ENCODE measurements at regions not wholly inside any gene's neighbourhood (a gene's known extent, or its start where the extent isn't known, plus 50 kb on each side); places are given as distances from the start of the nearest gene placed in this dataset.

DNA sequence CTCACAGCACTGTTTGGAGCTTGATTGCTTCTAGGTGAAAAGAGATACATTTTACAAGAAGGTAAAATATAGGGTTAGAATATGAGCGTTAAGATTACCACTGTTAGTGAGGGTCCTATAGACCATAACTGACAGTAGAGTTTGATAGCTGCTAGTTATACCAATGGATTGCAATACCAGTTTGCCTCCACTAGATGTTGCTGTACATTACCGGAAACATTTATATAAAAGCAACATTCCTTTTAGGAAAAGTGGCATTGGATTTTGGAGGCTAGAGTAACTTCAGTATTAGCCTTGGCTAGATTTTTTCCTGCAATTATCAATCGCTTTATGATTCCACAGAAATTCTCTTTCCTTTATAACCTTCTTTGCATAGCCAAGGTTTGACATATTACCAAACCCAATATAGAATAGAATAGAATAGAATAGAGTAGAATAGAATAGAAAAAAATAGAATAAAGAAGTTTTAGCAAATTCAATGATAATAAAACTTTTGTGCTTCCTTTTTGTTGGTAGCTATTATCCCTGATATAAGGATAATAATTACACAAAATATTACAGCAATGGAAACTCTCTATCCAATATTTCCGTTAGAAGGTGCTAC, 1093.6 kb upstream of the ALCAM start:
- Histone ChIP-seq H3K27me3 (ENCODE audit: control insufficient read depth, insufficient read depth, low read length) (no peaks in the 10 kb centered on the region), H3K9me3 (ENCODE audit: control insufficient read depth, low read depth, low read length) (no peaks in the 10 kb centered on the region), H3K36me3 (ENCODE audit: control insufficient read depth, insufficient read depth, low read length) (no peaks in the 10 kb centered on the region), H3K4me3 (ENCODE audit: low read length) (no peak overlapping the region), H3K4me1 (ENCODE audit: control insufficient read depth, insufficient read depth, low read length) (no peaks in the 10 kb centered on the region), H3K27ac (ENCODE audit: low read length) (no peak overlapping the region)
- DNase-seq = no peak
- WGBS (ENCODE audit: insufficient coverage, low lambda C conversion rate) = 40% methylated on average over 2 of the region's 4 CpGs

DNA sequence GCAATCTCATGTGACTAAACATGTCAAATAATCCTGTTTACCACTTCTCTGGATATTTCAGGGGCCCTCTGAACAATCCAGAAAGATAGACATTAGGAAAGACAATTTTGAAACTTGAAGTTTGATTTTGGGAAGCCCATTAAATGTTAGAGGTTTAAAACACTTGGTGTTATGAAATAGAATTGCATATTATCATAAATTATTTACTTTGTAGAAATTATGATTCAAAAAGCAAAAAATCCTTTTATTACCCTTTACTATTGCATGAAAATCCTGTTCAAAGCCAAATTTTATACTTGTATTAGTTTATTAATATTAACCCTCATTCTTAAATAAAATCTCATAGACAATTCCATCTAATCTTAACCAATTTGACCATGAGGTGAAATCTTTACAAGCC, 1091.5 kb upstream of the ALCAM start:
- Histone ChIP-seq H3K36me3 (ENCODE audit: control insufficient read depth, insufficient read depth, low read length) (no peaks in the 10 kb centered on the region), H3K4me1 (ENCODE audit: control insufficient read depth, insufficient read depth, low read length) (no peaks in the 10 kb centered on the region), H3K9me3 (ENCODE audit: control insufficient read depth, low read depth, low read length) (peaks cover 3% of the 10 kb centered on the region), H3K4me3 (ENCODE audit: low read length) (no peak overlapping the region), H3K27ac (ENCODE audit: low read length) (no peak overlapping the region), H3K27me3 (ENCODE audit: control insufficient read depth, insufficient read depth, low read length) (no peaks in the 10 kb centered on the region)
- no peak for DNase-seq

DNA sequence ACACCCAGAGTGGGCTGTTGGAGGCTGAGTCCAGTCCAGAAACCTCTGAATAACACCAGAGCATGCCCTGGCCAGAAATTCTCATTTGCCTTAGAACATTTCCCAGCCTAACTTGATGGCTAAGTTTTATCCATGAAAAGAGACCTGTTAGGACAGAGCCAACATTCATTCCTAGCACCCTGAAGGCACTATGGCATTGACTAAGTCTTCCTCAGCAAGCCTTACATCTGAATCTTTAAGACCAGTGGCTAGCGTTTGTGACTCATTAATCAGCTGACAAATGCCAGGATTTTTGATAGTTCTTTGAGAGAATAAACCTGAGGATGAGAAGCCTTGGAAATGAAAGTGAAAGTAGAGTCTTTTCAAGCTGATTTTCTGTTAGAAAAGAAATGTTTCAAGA, 1087.1 kb upstream of the ALCAM start:
- Histone ChIP-seq H3K9me3 (ENCODE audit: control insufficient read depth, low read depth, low read length) (peaks cover 3% of the 10 kb centered on the region), H3K27me3 (ENCODE audit: control insufficient read depth, insufficient read depth, low read length) (no peaks in the 10 kb centered on the region), H3K4me3 (ENCODE audit: low read length) (no peak overlapping the region), H3K27ac (ENCODE audit: low read length) (no peak overlapping the region), H3K4me1 (ENCODE audit: control insufficient read depth, insufficient read depth, low read length) (no peaks in the 10 kb centered on the region), H3K36me3 (ENCODE audit: control insufficient read depth, insufficient read depth, low read length) (no peaks in the 10 kb centered on the region)
- 67% methylated on average over 1 of the region's 1 CpG for WGBS (ENCODE audit: insufficient coverage, low lambda C conversion rate)
- no peak for DNase-seq

DNA sequence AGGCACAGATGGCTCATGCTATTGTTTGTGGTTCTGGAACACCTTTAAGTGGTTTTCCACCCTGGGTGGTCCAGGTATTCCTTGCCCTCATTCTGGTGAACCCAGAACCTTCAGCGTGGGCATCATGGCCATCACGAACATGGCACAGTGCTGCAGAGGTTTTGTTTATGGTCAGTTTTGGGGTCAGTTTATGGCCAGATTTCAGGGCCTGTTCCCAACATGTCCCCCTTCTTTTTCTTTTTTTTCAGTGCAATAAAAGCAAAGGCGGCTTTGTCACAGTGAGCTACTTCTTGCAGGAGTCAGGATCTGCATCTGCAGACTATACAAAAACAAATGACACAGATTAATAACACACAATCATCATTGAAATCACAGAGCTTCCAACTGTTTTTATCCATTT, 1085.0 kb upstream of the ALCAM start:
- Histone ChIP-seq H3K4me1 (ENCODE audit: control insufficient read depth, insufficient read depth, low read length) (no peaks in the 10 kb centered on the region), H3K4me3 (ENCODE audit: low read length) (no peak overlapping the region), H3K27ac (ENCODE audit: low read length) (no peak overlapping the region), H3K27me3 (ENCODE audit: control insufficient read depth, insufficient read depth, low read length) (no peaks in the 10 kb centered on the region), H3K36me3 (ENCODE audit: control insufficient read depth, insufficient read depth, low read length) (no peaks in the 10 kb centered on the region), H3K9me3 (ENCODE audit: control insufficient read depth, low read depth, low read length) (peaks cover 3% of the 10 kb centered on the region)
- WGBS (ENCODE audit: insufficient coverage, low lambda C conversion rate) = no CpG with 5 or more reads among the region's 3 CpGs
- no peak for DNase-seq

DNA sequence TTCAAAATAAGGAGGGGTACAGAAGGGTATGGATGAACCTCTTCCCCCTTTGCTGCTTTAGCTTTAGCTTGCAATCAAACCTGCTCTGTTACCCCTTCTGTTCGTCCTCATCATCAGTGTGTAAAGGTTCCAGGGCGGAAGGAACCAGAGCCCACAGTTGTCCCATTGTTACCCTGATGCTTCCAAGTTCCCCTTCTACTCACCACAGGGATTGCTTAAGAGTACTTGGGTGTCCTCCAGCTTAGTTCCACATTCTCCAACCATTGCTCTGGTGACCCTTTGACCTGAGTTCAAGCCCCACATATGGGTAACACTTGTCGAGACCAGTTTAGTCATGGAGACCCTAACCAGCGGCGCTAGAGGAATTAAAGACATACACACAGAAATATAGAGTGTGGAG, 1080.1 kb upstream of the ALCAM start:
- no peak for DNase-seq
- no peaks in the 10 kb centered on the region for H3K9me3 ChIP-seq (ENCODE audit: control insufficient read depth, low read depth, low read length)
- no peak overlapping the region for H3K4me3 ChIP-seq (ENCODE audit: low read length)
- H3K36me3 ChIP-seq (ENCODE audit: control insufficient read depth, insufficient read depth, low read length) = no peaks in the 10 kb centered on the region
- no peak overlapping the region for H3K27ac ChIP-seq (ENCODE audit: low read length)
- no peaks in the 10 kb centered on the region for H3K4me1 ChIP-seq (ENCODE audit: control insufficient read depth, insufficient read depth, low read length)
- WGBS (ENCODE audit: insufficient coverage, low lambda C conversion rate) = 100% methylated on average over 1 of the region's 5 CpGs
- H3K27me3 ChIP-seq (ENCODE audit: control insufficient read depth, insufficient read depth, low read length) = no peaks in the 10 kb centered on the region

DNA sequence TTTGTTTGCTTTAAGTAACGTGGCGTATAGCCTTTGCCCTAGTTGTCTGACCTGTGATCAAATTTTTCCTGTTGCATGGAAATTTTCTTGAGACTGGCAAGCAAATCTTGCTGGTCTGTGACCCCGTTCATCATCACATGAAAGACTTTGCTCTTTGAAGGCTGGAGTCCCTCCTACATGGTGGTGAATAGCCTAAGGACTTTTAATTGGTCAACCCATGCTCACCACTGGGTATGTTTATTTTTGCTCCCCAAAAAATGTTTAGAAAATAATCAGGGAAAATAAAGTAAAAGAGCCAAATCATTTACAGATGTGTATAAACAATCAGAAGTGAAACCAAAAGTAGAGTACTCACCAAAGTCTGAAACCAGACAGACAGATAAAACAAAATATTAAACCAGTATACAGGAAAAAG, 1075.3 kb upstream of the ALCAM start:
- Histone ChIP-seq H3K27ac (ENCODE audit: low read length) (no peak overlapping the region), H3K4me3 (ENCODE audit: low read length) (no peak overlapping the region), H3K9me3 (ENCODE audit: control insufficient read depth, low read depth, low read length) (no peaks in the 10 kb centered on the region), H3K27me3 (ENCODE audit: control insufficient read depth, insufficient read depth, low read length) (no peaks in the 10 kb centered on the region), H3K4me1 (ENCODE audit: control insufficient read depth, insufficient read depth, low read length) (no peaks in the 10 kb centered on the region), H3K36me3 (ENCODE audit: control insufficient read depth, insufficient read depth, low read length) (no peaks in the 10 kb centered on the region)
- no peak for DNase-seq
- WGBS (ENCODE audit: insufficient coverage, low lambda C conversion rate) = 67% methylated on average over 2 of the region's 3 CpGs

DNA sequence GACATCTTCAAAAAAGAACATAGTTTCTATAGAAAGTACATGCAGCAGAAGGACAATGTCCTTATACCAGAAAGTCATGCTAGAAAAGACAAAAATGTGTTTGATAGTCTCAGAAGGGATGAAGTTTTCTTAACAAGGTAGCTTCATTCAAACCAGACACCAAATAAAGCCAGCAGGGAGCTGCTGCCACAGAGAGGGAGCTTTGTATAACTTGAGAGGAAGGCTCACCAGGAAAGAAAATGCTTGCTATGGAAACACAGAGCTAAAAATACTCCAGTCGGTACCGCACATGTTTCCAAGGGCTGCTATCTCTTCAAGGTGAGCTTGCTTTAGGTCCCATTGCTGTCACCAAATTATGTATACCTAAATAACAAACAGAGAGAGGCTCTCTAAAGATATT, 1074.8 kb upstream of the ALCAM start:
- Histone ChIP-seq H3K36me3 (ENCODE audit: control insufficient read depth, insufficient read depth, low read length) (no peaks in the 10 kb centered on the region), H3K27ac (ENCODE audit: low read length) (no peak overlapping the region), H3K4me3 (ENCODE audit: low read length) (no peak overlapping the region), H3K4me1 (ENCODE audit: control insufficient read depth, insufficient read depth, low read length) (no peaks in the 10 kb centered on the region), H3K9me3 (ENCODE audit: control insufficient read depth, low read depth, low read length) (no peaks in the 10 kb centered on the region), H3K27me3 (ENCODE audit: control insufficient read depth, insufficient read depth, low read length) (no peaks in the 10 kb centered on the region)
- DNase-seq = no peak
- WGBS (ENCODE audit: insufficient coverage, low lambda C conversion rate) = no CpG with 5 or more reads among the region's 2 CpGs

DNA sequence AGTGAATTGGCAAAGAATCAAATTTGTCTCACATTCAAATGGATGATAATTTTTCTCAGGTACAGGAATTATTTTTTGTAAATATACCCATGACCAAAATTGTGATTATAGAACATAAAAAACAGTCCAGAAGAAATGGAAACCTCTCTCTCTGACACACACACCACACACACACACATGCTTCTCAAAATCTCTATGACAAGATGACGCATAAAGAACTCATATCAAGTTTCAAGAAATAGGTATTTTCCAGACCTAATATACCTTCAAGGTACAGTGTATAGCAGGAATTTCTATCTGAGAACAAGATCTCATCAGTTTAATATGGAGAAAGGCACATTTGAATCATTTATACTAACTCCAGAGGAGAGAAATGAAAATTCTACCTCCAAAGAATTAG, 1069.1 kb upstream of the ALCAM start:
- Histone ChIP-seq H3K27ac (ENCODE audit: low read length) (no peak overlapping the region), H3K4me3 (ENCODE audit: low read length) (no peak overlapping the region), H3K27me3 (ENCODE audit: control insufficient read depth, insufficient read depth, low read length) (no peaks in the 10 kb centered on the region), H3K4me1 (ENCODE audit: control insufficient read depth, insufficient read depth, low read length) (no peaks in the 10 kb centered on the region), H3K36me3 (ENCODE audit: control insufficient read depth, insufficient read depth, low read length) (no peaks in the 10 kb centered on the region), H3K9me3 (ENCODE audit: control insufficient read depth, low read depth, low read length) (no peaks in the 10 kb centered on the region)
- WGBS (ENCODE audit: insufficient coverage, low lambda C conversion rate) = 100% methylated on average over 1 of the region's 1 CpG
- no peak for DNase-seq

DNA sequence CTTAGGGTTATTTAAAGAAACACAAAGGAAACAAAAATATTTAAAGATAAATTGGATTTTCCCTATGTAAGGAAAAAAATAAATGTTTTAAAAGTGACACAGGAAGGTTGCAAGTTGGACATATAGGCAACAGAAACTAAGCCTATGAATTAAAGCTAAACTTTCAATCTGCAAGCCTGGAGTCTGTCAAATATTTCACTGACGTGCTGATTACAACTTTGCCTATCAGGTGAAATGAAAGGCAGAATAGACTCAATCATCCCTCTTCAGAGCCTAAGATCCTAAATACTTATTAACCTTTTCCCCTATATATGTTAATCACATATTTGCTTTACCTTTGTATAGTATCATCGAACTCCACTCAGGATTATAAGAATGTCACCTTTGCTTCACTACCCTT, 1068.0 kb upstream of the ALCAM start:
- Histone ChIP-seq H3K4me3 (ENCODE audit: low read length) (no peak overlapping the region), H3K27me3 (ENCODE audit: control insufficient read depth, insufficient read depth, low read length) (no peaks in the 10 kb centered on the region), H3K27ac (ENCODE audit: low read length) (no peak overlapping the region), H3K9me3 (ENCODE audit: control insufficient read depth, low read depth, low read length) (no peaks in the 10 kb centered on the region), H3K4me1 (ENCODE audit: control insufficient read depth, insufficient read depth, low read length) (no peaks in the 10 kb centered on the region), H3K36me3 (ENCODE audit: control insufficient read depth, insufficient read depth, low read length) (no peaks in the 10 kb centered on the region)
- DNase-seq = no peak
- WGBS (ENCODE audit: insufficient coverage, low lambda C conversion rate) = 0% methylated on average over 1 of the region's 2 CpGs

DNA sequence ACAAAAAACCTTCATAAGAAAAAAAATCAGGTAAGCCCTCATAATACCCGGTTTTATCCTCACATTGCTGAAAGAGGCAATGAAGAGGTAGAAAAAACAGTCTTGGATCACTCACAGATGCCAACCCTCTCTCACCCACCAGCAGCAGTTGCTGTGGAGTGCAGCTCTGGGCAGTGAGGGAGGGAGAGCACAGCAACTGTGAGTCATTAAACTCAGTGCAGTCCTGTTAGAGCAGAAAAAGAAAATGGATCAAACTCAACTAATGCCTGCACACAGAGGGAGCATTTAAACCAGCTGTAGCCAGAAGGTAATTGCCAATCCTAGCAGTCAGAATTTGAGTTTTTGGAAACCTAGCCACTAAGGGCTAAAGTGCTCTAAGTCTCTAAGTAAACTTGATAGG, 1050.6 kb upstream of the ALCAM start:
- Histone ChIP-seq H3K27ac (ENCODE audit: low read length) (no peak overlapping the region), H3K27me3 (ENCODE audit: control insufficient read depth, insufficient read depth, low read length) (no peaks in the 10 kb centered on the region), H3K4me3 (ENCODE audit: low read length) (no peak overlapping the region), H3K9me3 (ENCODE audit: control insufficient read depth, low read depth, low read length) (peaks cover 12% of the 10 kb centered on the region), H3K36me3 (ENCODE audit: control insufficient read depth, insufficient read depth, low read length) (no peaks in the 10 kb centered on the region), H3K4me1 (ENCODE audit: control insufficient read depth, insufficient read depth, low read length) (no peaks in the 10 kb centered on the region)
- no CpG with 5 or more reads among the region's 1 CpG for WGBS (ENCODE audit: insufficient coverage, low lambda C conversion rate)
- DNase-seq = no peak

DNA sequence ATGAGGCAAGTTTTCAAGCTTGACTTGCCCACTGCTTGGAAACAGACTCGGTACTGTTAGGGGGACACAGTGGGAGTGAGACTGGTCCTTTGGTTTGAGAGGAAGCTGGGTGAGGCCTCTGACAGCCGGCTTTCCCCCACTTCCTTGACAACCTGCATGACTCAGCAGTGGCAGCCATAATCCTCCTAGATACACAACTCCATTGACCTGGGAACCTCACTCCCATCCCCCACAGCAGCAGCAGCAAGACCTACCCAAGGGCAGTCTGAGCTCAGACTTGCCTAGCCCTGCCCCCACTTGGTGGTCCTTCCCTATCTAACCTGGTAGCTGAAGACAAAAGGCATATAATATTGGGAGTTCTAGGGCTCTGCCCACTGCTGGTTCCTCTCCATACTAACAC, 1043.5 kb upstream of the ALCAM start:
- Histone ChIP-seq H3K27ac (ENCODE audit: low read length) (no peak overlapping the region), H3K9me3 (ENCODE audit: control insufficient read depth, low read depth, low read length) (peaks cover 9% of the 10 kb centered on the region), H3K36me3 (ENCODE audit: control insufficient read depth, insufficient read depth, low read length) (no peaks in the 10 kb centered on the region), H3K4me1 (ENCODE audit: control insufficient read depth, insufficient read depth, low read length) (no peaks in the 10 kb centered on the region), H3K27me3 (ENCODE audit: control insufficient read depth, insufficient read depth, low read length) (no peaks in the 10 kb centered on the region), H3K4me3 (ENCODE audit: low read length) (no peak overlapping the region)
- DNase-seq = no peak
- no CpG with 5 or more reads among the region's 2 CpGs for WGBS (ENCODE audit: insufficient coverage, low lambda C conversion rate)
